ENCODE measurements at regions not wholly inside any gene's neighbourhood (a gene's known extent, or its start where the extent isn't known, plus 50 kb on each side); places are given as distances from the start of the nearest gene placed in this dataset.

DNA sequence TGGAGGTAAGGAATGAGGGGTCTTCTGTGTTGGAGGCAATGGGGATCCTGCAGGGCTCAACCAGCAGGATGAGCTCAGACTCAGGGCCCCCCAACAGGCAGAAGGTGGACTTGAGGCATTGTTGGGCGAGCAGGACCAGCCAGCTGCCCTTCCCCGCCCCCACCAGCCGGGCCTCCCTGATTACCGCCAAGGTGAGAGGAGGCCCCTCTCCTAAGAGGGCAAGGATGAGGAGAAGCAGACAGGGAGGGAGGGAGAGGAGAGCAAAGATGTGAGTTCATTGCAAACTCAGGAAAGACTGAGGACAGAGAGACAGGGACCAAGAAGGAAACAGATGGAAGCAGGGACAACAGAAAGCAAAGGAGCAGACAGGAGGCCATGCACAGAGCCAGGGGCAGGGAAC, 272.8 kb upstream of the XYLT1 start:
- TF ChIP-seq ATM (IDR thresholded peaks at IDR 0.05; ENCODE audit: borderline replicate concordance) (no peak), ZFP37 (CRISPR knock-in tag; IDR thresholded peaks at IDR 0.05; ENCODE audit: borderline replicate concordance) (no peak), ZNF44 (CRISPR knock-in tag; IDR thresholded peaks at IDR 0.05) (no peak), GPBP1L1 (CRISPR knock-in tag; IDR thresholded peaks at IDR 0.05) (no peak), KAT8 (CRISPR knock-in tag; IDR thresholded peaks at IDR 0.05) (no peak), ZIK1 (CRISPR knock-in tag; IDR thresholded peaks at IDR 0.05; ENCODE audit: borderline replicate concordance, low read depth) (no peak), NFE2L1 (CRISPR knock-in tag; IDR thresholded peaks at IDR 0.05; ENCODE audit: borderline replicate concordance) (no peak), ZNF235 (CRISPR knock-in tag; IDR thresholded peaks at IDR 0.05; ENCODE audit: borderline replicate concordance) (no peak), DNMT1 (CRISPR knock-in tag; IDR thresholded peaks at IDR 0.05) (no peak), SALL1 (CRISPR knock-in tag; IDR thresholded peaks at IDR 0.05) (no peak), ZNF879 (CRISPR knock-in tag; IDR thresholded peaks at IDR 0.05) (no peak), KDM5B (CRISPR knock-in tag; IDR thresholded peaks at IDR 0.05; ENCODE audit: borderline replicate concordance) (no peak), ZNF274 (CRISPR knock-in tag; IDR thresholded peaks at IDR 0.05) (no peak)
- POLR2A ChIA-PET, result no interaction called here
- WGBS (ENCODE audit: low lambda C conversion rate), result 10% methylated on average over 4 of the region's 4 CpGs
- Histone ChIP-seq H3K4me2 (ENCODE audit: low read depth, low read length) (no peak overlapping the region), H4K20me1 (ENCODE audit: insufficient read depth, low read length) (no peaks in the 10 kb centered on the region), H3K79me2 (ENCODE audit: insufficient read depth, low read length) (no peaks in the 10 kb centered on the region), H3K27ac (ENCODE audit: extremely low read length, insufficient read depth, low read length) (no peak overlapping the region), H3K9ac (ENCODE audit: insufficient read depth, low read depth, low read length) (no peak overlapping the region), H2AFZ (ENCODE audit: low read length) (no peak overlapping the region), H3K4me3 (replicated peaks in 1 of 3; ENCODE audit: insufficient read depth in 1 of 3, low read depth in 2 of 3, low read length in 3 of 3) (no peak overlapping the region), H3K4me1 (ENCODE audit: insufficient read depth, low read length) (no peaks in the 10 kb centered on the region), H3K36me3 (replicated peaks in 1 of 2; ENCODE audit: control insufficient read depth in 1 of 2, insufficient read depth in 2 of 2, low read length in 2 of 2) (no peaks in the 10 kb centered on the region), H3K9me3 (ENCODE audit: low read length) (no peaks in the 10 kb centered on the region), H3K27me3 (ENCODE audit: control insufficient read depth in 1 of 2, insufficient read depth in 2 of 2, low read length in 2 of 2) (peaks cover 1 to 10% of the 10 kb centered on the region in 2 experiments; a peak in 3 of 5 replicates)
- no TSS peak for BruUV-seq (replicated peaks)
- intact Hi-C loops (cut with micrococcal nuclease; ENCODE audit: unreplicated experiment) (no loop called here), in situ Hi-C loops (cut with HindIII; ENCODE audit: extremely low pct_ligation_motif_present, low pct_unique_long_range_greater_than_20kb) (no loop called here)
- CTCF ChIA-PET (ENCODE audit: low intra/inter-chr PET ratio, low total read pairs), result no interaction called here
- DNase-seq (ENCODE audit: low spot score), result no peak
- no peak for ATAC-seq
- no peak for FAIRE-seq

Measured in HepG2 (cell line).